GM19043 (cell line): ENCODE measurements at regions not wholly inside any gene's neighbourhood (a gene's known extent, or its start where the extent isn't known, plus 50 kb on each side); places are given as distances from the start of the nearest gene placed in this dataset.
"Not testable (repeated sequence)": the region's sequence is repeated elsewhere in the genome, so short reads cannot be mapped to it uniquely, and the experiment has no call there.

ENCODE experiments used
- ATAC-seq: cut with Tn5 transposase; IDR thresholded peaks from one replicate; pipeline ENCODE4 v1.9.1; 2021; ENCODE audit warnings: low read depth; ENCODE audit not compliant: unreplicated experiment

DNA sequence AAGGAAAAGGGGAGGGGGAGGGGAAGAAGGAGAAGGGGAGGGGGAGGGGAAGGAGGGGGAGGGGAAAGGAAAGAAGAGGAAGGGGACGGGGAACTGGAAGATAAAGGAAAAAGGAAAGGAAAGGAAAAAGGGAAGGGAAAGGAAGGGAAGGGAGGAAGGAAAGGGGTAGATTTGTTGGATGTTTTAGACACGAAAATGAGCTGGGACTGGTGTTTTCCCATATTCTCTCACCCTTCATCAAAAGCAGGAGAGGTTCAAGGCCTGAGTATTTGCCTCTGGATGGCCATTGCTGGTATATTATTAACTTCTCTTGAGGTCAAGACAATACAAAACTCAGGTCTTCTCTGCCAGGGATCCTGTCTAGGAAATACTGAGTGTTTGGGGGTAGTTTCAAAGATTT is 652.7 kb downstream of the ANKRD7 start:
- ATAC-seq: no peak

DNA sequence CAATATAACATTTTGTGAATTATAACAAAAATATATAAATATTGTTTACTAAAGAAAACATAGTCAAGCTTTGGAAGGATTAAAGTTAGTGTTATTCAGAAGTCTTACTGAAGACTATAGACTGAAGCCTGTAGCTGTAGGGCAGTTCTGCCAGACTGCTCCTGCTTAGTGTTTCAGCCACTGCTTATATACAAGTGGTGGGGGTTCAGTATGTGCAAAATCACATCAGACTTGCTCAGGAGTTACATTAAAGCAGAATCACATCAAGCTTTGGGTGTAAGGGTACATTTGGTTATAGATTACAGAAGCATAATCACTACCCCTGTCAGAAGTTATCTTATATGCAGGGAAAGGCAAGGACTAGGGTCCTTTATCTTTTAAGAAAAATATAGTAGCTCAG is 653.8 kb downstream of the ANKRD7 start:
- no peak for ATAC-seq

DNA sequence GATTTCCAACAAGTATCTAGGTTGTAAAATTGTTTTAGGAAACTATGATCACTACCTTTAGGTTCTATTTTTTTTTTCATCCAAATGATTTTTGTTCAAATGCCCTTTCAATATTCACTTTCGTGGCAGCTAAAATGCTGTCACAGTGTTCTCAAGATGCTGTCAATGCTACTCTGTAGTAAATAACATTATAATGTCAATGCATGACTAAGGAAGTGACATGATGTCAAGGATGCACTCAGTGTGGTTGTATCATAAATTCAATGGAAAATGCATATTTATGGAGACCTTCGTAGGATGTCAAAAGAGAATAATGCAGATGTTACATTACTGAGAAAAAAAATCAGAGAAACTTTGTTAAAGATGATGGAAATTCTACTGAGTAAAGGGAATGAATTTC is 673.8 kb downstream of the ANKRD7 start:
- ATAC-seq: no peak

GRCh38 chr7:118902600-118902999 is 678.1 kb downstream of the ANKRD7 start:
- ATAC-seq: no peak

DNA sequence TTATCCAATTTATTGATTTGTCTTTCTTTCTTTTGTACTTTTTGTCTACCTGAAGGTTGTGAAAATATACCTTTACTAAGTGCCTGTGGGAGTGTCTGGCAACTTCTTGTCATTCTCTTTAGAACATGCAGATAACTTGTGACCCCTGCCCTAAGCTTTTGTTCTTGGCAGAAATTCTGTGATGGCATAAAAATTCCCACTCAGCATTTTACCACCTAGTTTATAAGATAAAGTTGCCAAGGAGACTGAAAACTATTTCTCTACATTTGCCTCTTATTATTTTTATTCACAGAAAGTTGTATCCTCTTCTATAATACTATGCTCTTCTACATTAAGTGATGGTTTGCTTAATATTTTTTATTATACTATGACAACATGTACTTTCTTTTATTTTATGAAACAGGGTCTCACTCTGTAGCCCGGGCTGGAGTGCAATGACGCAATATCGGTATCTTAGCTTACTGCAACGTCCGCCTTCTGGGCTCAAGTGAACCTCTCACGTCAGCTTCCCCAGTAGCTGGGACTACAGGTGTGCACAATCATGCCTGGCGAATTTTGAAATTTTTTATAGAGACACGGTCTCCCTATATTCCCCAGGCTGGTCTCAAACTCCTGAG is 683.5 kb downstream of the ANKRD7 start:
- ATAC-seq: no peak

GRCh38 chr7:118916120-118916519 is 691.6 kb downstream of the ANKRD7 start:
- not testable (repeated sequence) for ATAC-seq

- no peak for ATAC-seq
These were observed 694.1 kb downstream of the ANKRD7 start for GRCh38 chr7:118918556-118918955.

DNA sequence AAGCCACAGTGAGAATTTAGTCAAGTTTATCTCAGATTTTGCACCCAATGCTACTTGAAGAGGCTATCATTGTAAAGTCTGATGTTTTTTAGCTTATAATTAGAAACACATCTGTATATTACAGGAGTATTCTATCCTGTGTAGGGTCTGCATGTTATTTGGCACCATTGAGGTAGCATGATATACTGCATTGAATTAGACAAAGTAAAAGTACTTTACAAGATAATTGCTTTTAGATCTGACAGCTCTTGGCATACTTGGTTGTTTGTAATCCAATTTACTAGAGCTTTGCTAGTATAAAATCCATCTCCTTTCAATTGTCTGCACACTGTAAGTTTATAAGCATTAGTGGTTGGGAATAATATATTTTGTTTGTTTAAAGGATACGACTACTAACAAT is 714.3 kb downstream of the ANKRD7 start:
- ATAC-seq: no peak

GRCh38 chr7:118944271-118944670 is 719.8 kb downstream of the ANKRD7 start:
- no peak for ATAC-seq

- ATAC-seq: no peak
These were observed 721.6 kb downstream of the ANKRD7 start for GRCh38 chr7:118945911-118946682.

- no peak for ATAC-seq
These were observed 724.0 kb downstream of the ANKRD7 start for GRCh38 chr7:118948508-118948907.

DNA sequence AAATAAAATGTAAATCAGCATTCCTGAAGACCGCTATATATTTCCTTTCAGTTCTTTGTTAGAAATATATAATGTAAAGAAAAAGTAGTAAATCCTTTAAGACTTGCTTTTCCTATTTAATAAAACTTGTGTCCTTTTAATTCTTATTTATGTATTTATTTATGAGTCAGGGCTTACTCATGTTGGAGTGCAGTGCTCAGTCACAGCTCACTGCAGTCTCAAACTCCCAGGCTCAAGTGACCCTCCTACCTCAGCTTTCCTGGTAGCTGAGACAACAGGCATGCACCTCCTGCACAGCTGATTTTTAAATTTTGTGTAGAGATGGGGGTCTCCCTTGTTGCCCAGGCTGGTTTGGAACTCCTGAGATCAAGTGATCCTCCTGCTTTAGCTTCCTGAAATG is 724.5 kb downstream of the ANKRD7 start:
- no peak for ATAC-seq

DNA sequence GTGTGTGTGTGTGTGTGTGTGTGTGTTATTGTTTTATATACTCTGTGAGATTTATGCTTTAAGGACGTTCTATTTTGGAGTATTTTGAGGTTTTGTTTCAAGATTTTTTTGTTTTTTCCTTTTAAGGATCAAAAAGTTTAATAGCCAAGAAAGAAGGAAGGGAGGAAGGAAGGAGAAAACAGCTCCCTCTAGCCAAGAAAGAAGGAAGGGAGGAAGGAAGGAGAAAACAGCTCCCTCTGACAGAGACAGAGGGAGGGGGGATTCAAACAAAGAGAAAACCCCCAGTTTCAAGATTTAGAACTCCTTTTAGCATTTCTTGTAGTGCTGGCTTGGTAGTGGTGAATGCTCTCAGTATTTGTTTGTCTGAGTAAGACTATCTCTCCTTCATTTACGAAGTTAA is 731.8 kb downstream of the ANKRD7 start:
- not testable (repeated sequence) for ATAC-seq

GRCh38 chr7:118969370-118969769 is 744.9 kb downstream of the ANKRD7 start:
- no peak for ATAC-seq

DNA sequence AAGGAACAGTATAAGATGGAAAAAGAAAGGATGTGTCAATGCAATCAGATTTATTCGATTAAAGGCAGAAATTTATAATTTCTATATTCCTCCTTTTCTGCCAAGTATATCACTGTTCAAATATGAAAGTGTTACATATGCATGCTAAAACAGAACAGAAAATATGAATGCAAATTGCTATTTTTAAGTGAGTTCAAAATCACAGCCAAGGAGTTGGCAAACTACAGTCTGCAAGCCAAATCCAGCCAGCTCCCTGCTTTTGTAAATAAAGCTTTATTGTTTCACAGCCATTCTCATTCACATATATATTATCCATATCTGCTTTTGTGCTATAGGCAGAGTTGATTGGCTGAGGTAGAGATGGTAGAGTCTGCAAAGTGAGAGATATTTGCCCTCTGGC is 747.2 kb downstream of the ANKRD7 start:
- ATAC-seq: no peak

- no peak for ATAC-seq
These were observed 750.3 kb downstream of the ANKRD7 start for GRCh38 chr7:118974836-118975235.

DNA sequence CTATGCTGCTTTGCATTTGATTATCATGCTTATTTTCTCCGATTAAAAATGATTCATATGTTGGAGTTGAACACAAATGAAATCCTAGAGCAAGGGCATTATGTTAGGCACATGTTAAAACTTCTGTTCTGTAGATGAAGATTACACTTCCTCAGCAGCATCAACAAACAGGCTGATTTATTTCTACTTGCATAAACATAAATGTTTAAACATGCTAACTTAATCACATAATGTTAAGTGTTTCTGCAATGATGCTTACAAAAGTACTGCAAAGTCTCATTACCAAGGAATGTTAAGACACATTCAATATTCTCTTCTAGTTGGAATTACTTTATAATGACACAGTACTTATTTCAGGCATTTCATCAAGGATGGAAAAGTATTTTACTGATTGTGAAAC is 770.8 kb downstream of the ANKRD7 start:
- no peak for ATAC-seq

- ATAC-seq: no peak
These were observed 782.7 kb downstream of the ANKRD7 start for GRCh38 chr7:119007236-119007635.

DNA sequence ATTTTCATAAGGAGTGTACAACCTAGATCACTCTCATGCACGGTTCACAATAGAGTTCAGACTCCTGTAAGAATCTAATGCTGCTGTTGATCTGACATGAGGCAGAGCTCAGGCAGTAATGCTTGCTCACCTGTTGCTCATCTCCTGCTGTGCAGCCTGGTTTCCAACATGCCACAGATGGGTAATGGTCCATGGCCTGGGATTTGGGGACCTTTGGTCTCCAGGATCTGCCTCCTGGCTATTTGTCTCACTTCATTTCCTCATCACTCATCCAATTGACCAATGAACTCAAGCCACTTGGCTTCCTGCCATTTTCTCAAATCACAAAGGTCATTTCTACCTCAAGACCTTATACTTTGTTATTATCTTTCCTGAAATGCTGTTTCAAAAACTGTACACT is 786.1 kb downstream of the ANKRD7 start:
- no peak for ATAC-seq

DNA sequence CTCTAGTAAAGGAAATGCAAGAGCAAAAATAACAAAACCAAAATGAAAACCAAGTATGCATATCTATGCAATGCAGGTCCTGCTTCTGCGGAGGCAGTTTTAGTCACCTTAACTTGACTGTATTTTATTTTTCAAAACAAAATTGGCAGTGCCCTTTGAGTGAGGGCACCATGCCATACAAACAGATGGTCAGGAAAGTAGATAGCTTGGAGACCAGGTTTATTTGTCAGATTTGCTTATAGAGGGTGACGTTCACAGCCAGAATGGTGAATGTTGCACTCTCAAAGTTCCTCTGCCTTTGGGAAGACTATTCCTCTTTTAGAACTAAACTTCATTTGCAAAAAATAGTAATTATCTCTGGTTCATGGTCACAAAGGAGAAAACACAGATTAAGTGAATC is 801.9 kb downstream of the ANKRD7 start:
- no peak for ATAC-seq

GRCh38 chr7:119028736-119029135 is 804.2 kb downstream of the ANKRD7 start:
- no peak for ATAC-seq

DNA sequence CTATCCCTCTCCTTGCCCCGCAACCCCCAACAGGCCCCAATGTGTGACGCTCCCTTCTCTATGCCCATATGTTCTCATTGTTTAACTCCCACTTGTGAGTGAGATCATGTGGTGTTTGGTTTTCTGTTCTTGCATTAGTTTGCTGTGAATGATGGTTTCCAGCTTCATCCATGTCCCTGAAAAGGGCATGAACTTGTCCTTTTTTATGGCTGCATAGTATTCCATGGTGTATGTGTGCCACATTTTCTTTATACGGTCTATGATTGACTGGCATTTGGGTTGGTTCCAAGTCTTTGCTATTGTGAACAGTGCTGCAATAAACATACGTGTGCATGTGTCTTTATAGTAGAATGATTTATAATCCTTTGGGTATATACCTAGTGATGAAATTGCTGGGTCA is 807.6 kb downstream of the ANKRD7 start:
- ATAC-seq: not testable (repeated sequence)
